ENCODE measurements at regions not wholly inside any gene's neighbourhood (a gene's known extent, or its start where the extent isn't known, plus 50 kb on each side); places are given as distances from the start of the nearest gene placed in this dataset.

DNA sequence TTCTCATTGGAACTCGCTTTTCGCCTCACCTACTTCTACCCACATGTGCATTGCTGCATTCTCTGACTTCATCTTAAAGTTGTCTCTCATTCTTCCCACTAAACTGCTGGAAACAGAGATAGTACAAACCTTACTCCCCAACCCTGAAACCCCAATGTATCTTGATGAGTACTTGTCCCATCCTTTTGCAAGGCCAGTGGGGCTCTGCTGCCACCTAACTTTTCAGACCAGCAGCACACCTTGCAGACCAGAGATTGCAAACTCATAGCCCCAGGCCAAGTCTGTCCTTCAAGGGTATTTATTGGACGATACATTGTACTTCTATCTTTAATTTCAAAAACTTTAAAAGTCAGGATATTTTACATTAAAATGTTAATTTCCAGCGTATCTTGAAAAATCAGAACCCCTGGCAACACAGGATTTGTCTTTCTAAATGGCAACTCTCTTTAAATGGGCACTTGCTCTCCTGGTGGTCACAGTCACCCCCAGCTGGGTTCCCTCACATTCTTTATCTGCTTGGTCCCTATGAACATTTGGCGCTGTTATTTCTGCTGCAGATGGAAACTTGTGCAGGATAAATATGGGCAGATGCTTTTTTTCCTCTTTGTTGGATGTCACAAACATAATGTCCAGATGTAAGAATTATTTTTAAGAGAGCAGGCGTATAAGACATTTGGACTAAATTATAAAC is 83.9 kb downstream of the SOD2 start:
- H3K27ac ChIP-seq: no peak overlapping the region
- no peaks in the 10 kb centered on the region for H3K27me3 ChIP-seq
- DNase-seq (ENCODE audit: low read depth in 1 of 2, low spot score in 1 of 2): peak in 1 of 2 donors; percentile 65
- TF ChIP-seq, protein P1, sequence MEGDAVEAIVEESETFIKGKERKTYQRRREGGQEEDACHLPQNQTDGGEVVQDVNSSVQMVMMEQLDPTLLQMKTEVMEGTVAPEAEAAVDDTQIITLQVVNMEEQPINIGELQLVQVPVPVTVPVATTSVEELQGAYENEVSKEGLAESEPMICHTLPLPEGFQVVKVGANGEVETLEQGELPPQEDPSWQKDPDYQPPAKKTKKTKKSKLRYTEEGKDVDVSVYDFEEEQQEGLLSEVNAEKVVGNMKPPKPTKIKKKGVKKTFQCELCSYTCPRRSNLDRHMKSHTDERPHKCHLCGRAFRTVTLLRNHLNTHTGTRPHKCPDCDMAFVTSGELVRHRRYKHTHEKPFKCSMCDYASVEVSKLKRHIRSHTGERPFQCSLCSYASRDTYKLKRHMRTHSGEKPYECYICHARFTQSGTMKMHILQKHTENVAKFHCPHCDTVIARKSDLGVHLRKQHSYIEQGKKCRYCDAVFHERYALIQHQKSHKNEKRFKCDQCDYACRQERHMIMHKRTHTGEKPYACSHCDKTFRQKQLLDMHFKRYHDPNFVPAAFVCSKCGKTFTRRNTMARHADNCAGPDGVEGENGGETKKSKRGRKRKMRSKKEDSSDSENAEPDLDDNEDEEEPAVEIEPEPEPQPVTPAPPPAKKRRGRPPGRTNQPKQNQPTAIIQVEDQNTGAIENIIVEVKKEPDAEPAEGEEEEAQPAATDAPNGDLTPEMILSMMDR (IDR thresholded peaks at IDR 0.05; ENCODE audit: low read depth, low read length): peak; percentile 74
- H3K4me1 ChIP-seq (ENCODE audit: low read depth): no peaks in the 10 kb centered on the region
- no peaks in the 10 kb centered on the region for H3K36me3 ChIP-seq
- H3K9me3 ChIP-seq (ENCODE audit: low read depth): no peaks in the 10 kb centered on the region
- H3K4me3 ChIP-seq: no peak overlapping the region

- Histone ChIP-seq H3K27me3 (no peaks in the 10 kb centered on the region), H3K4me3 (no peak overlapping the region), H3K9me3 (ENCODE audit: low read depth) (no peaks in the 10 kb centered on the region), H3K4me1 (ENCODE audit: low read depth) (no peaks in the 10 kb centered on the region), H3K27ac (no peak overlapping the region), H3K36me3 (no peaks in the 10 kb centered on the region)
- TF ChIP-seq, protein P1 (IDR thresholded peaks at IDR 0.05; ENCODE audit: low read depth, low read length): no peak
- DNase-seq (ENCODE audit: low read depth in 1 of 2, low spot score in 1 of 2): no peak
These were observed 86.3 kb downstream of the SOD2 start for GRCh38 chr6:159606786-159607185.

- no peak overlapping the region for H3K27ac ChIP-seq
- no peaks in the 10 kb centered on the region for H3K27me3 ChIP-seq
- no peaks in the 10 kb centered on the region for H3K9me3 ChIP-seq (ENCODE audit: low read depth)
- no peak for DNase-seq (ENCODE audit: low read depth in 1 of 2, low spot score in 1 of 2)
- no peaks in the 10 kb centered on the region for H3K4me1 ChIP-seq (ENCODE audit: low read depth)
- no peak overlapping the region for H3K4me3 ChIP-seq
- no peaks in the 10 kb centered on the region for H3K36me3 ChIP-seq
- TF ChIP-seq, protein P1 (IDR thresholded peaks at IDR 0.05; ENCODE audit: low read depth, low read length): no peak
These were observed 88.5 kb downstream of the SOD2 start for GRCh38 chr6:159604443-159604956.

GRCh38 chr6:159602431-159603041 is 90.5 kb downstream of the SOD2 start:
- no peaks in the 10 kb centered on the region for H3K9me3 ChIP-seq (ENCODE audit: low read depth)
- no peaks in the 10 kb centered on the region for H3K27me3 ChIP-seq
- DNase-seq (ENCODE audit: low read depth in 1 of 2, low spot score in 1 of 2): peak in 1 of 2 donors; percentile 20
- no peak overlapping the region for H3K27ac ChIP-seq
- H3K36me3 ChIP-seq: no peaks in the 10 kb centered on the region
- TF ChIP-seq, protein P1 (IDR thresholded peaks at IDR 0.05; ENCODE audit: low read depth, low read length): no peak
- no peak overlapping the region for H3K4me3 ChIP-seq
- H3K4me1 ChIP-seq (ENCODE audit: low read depth): no peaks in the 10 kb centered on the region

DNA sequence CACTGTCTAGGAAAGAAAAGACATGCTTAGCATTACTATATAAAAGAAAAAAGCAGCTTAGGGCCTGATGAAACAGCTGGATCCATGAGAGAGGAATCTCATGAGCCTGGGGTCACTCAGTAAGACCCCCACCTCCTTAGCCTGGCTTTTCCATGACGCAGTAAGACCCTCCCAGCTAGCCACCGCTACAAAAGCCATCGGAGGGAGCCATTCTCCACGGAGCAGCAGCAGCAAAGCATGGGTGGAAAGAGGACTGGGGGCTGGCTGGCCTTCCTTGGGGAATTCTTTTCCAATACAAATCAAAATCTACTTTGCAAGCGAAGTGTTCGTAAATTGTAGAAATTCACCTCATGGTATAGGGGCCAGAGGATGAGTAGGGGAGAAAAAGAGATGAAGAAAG is 91.8 kb downstream of the SOD2 start:
- H3K27me3 ChIP-seq: no peaks in the 10 kb centered on the region
- H3K36me3 ChIP-seq: no peaks in the 10 kb centered on the region
- no peaks in the 10 kb centered on the region for H3K4me1 ChIP-seq (ENCODE audit: low read depth)
- DNase-seq (ENCODE audit: low read depth in 1 of 2, low spot score in 1 of 2): no peak
- TF ChIP-seq, protein P1 (IDR thresholded peaks at IDR 0.05; ENCODE audit: low read depth, low read length): no peak
- H3K4me3 ChIP-seq: no peak overlapping the region
- no peak overlapping the region for H3K27ac ChIP-seq
- no peaks in the 10 kb centered on the region for H3K9me3 ChIP-seq (ENCODE audit: low read depth)
